ENCODE measurements at regions not wholly inside any gene's neighbourhood (a gene's known extent, or its start where the extent isn't known, plus 50 kb on each side); places are given as distances from the start of the nearest gene placed in this dataset.

DNA sequence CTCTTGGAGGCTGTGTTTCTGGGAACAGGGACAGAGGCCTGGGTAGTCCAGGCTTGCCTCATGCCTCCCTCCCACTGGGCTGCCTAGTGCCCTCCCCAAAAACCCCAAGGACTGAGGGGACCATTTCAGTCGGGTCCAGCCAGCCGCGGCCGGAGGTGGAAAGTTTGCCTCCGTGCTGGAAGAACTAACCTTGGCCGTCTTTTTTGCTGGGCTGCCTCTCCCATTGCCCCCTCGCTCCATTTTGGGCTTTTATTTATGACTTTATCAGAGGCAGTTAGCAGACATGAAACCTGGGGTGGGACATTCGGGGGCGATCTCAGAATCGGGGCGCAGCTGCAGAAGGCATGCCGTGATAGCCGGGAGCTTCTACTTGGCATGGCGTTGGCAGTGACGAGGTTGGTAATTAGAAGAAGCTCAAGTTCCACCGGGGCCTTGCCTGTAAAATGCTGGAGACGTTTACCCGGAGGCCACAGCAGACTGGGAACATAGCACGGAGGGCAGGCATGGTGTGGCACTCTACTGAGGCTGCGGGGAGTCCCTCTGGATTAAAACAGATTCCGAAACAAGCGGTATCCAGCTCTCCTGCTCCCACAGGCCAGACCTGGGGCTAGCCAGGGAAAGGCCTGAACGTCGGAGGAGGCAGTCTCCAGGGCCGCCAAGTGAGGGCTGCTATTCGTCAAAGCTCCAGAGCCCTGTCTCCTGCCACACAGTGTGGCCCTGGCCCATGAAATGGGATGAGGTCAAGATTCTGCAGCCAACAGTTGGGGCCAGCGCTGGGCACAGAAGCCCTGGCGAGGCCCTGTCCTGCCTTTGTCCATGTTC is 76.4 kb upstream of the PPARA start:
- no peaks in the 10 kb centered on the region for H3K36me3 ChIP-seq
- H3K27me3 ChIP-seq, result no peaks in the 10 kb centered on the region
- peak overlapping the region; percentile 63 to 91 for H3K4me3 ChIP-seq
- peak overlapping the region; percentile 91 to 99 (median 98) for H3K27ac ChIP-seq
- no peaks in the 10 kb centered on the region for H3K9me3 ChIP-seq
- ATAC-seq, result no peak
- peaks cover 0 to 64% (median 33%) of the 10 kb centered on the region in 3 donors for H3K4me1 ChIP-seq
- 10 to 13% methylated on average over 3 to 10 of the region's 28 CpGs for WGBS, 2 donors (ENCODE audit: low coverage in 1 of 2)
- TF ChIP-seq EP300 (IDR thresholded peaks at IDR 0.05) (no peak), POLR2A (IDR thresholded peaks at IDR 0.05) (peak; percentile 38 to 45), POLR2AphosphoS5 (IDR thresholded peaks at IDR 0.05) (peak; percentile 58)
- TF ChIP-seq, protein P1, sequence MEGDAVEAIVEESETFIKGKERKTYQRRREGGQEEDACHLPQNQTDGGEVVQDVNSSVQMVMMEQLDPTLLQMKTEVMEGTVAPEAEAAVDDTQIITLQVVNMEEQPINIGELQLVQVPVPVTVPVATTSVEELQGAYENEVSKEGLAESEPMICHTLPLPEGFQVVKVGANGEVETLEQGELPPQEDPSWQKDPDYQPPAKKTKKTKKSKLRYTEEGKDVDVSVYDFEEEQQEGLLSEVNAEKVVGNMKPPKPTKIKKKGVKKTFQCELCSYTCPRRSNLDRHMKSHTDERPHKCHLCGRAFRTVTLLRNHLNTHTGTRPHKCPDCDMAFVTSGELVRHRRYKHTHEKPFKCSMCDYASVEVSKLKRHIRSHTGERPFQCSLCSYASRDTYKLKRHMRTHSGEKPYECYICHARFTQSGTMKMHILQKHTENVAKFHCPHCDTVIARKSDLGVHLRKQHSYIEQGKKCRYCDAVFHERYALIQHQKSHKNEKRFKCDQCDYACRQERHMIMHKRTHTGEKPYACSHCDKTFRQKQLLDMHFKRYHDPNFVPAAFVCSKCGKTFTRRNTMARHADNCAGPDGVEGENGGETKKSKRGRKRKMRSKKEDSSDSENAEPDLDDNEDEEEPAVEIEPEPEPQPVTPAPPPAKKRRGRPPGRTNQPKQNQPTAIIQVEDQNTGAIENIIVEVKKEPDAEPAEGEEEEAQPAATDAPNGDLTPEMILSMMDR (IDR thresholded peaks at IDR 0.05), result no peak

DNA sequence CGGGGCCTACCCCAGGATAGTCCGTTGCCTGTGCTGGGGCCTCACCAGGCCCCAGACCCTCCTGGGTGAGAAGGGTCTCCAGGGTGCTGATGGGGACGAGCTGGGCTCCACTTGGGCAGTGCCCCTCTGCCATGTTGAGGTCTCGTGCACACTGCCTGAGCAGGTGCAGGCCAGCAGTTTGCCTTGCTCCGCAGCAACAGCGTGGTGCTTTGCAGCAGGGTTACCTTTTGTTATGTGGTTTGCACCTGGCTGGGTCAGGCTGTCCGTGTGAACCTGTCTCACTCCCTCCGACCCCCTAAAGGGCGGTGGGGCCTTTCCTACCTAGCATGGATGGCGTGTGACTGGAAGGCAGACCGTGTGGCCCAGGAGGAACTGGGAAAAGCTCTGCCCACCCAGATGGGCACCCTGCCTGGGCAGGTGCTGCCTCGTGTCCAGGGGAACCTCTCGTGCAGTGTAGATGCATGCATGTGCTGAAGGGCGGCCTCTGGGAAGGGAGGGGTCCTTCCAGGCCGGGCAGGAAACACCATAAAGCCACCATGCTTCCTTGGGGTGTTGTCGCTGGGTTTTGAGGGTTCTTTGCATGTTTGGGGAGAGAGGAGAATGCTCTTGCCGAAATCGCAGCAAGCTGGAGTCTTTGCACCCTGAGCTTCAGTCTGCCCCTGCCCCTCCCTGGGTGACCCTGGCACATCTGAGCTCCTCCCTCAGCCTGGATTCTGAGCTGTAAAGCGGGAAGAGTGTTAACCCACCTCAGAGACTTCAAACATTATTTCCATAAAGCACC is 75.4 kb upstream of the PPARA start:
- Histone ChIP-seq H3K36me3 (no peaks in the 10 kb centered on the region), H3K4me1 (peaks cover 0 to 65% (median 43%) of the 10 kb centered on the region in 3 donors), H3K27ac (peak overlapping the region; percentile 91 to 99 (median 98)), H3K9me3 (no peaks in the 10 kb centered on the region), H3K4me3 (peak overlapping the region; percentile 63 to 91), H3K27me3 (no peaks in the 10 kb centered on the region)
- TF ChIP-seq EP300 (IDR thresholded peaks at IDR 0.05), result no peak
- TF ChIP-seq POLR2AphosphoS5 (IDR thresholded peaks at IDR 0.05), result no peak
- no peak for TF ChIP-seq POLR2A (IDR thresholded peaks at IDR 0.05)
- ATAC-seq, result no peak
- WGBS, 2 donors (ENCODE audit: low coverage in 1 of 2), result 6 to 11% methylated on average over 5 of the region's 19 CpGs

DNA sequence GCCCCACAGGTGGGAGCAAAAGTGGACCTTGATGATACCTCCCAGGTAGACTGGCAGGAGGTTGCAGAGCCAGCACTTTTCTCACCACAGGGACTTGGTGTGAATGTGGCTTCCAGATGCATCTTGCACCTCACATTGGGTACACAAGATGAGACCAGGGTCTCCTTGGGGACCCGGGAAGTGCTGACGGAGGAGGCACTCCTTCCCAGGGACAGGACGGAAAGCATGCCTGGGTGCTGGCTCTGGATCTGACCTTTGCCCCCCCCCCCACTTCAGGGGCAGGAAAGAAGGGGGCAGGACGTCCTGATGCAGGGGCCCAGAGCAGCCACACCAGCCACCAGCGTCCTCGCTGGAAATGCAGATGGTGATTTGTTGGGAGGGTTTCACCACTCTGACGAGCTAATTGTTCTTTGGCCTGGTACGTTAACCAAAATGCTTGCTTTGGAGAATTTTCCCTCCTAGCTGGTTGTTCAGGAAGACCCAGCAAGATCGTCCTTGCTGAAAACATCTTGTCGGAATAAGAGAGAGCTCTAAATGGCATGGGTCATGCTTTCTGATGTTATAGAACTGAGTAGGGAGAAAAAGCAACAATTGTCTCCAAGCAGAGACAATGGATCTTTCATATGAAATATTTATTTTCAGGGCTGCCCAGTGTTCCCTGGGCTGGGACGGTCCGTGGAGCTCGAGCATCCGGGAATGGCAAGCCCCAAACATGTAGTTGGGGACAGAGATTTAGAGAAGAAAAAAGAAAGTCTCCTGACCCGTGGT is 74.4 kb upstream of the PPARA start:
- no peak for ATAC-seq
- Histone ChIP-seq H3K9me3 (no peaks in the 10 kb centered on the region), H3K36me3 (no peaks in the 10 kb centered on the region), H3K27ac (peak overlapping the region; percentile 91 to 99 (median 98)), H3K4me3 (peak overlapping the region; percentile 0 to 91), H3K27me3 (no peaks in the 10 kb centered on the region), H3K4me1 (peaks cover 0 to 75% (median 43%) of the 10 kb centered on the region in 3 donors)
- TF ChIP-seq, protein P1 (IDR thresholded peaks at IDR 0.05), result no peak
- TF ChIP-seq POLR2A (IDR thresholded peaks at IDR 0.05), result no peak
- no peak for TF ChIP-seq EP300 (IDR thresholded peaks at IDR 0.05)
- TF ChIP-seq POLR2AphosphoS5 (IDR thresholded peaks at IDR 0.05), result no peak
- 19 to 21% methylated on average over 3 to 5 of the region's 15 CpGs for WGBS, 2 donors (ENCODE audit: low coverage in 1 of 2)

DNA sequence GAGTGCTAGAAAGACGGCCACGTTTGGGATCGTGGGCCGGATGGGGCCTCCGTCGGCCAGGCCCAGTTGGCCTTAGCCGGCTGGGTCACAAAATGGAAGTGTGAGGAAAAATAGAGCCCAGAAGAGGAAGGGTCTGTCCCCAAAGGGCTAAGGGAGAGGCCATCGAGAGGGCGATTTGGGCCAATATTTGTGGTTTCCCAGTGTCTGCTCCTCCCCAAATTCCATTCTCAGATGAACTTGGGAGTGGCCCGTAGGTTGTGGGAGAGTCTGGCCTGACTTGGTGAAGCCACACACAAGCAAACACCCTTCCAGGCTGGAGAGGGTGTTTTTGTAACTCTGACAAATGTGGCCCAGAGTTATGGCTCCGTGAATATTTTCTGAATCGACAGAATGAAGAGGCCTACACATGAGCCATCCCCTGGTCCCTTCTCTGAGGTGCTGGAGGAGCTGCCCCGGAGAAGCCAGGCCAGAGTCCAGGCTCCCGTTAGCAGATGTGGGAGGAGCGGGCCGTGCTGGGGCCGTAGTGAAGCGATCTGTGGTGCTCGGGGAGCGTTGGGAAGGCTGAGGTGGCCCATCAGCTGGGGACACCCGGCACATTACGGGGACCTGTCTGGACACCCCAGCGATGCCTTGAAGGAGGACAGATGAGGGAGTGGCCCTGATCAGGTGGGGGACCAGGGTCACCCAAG is 73.5 kb upstream of the PPARA start:
- ATAC-seq, result peak; percentile 9
- peak overlapping the region; percentile 0 to 91 for H3K4me3 ChIP-seq
- no peaks in the 10 kb centered on the region for H3K36me3 ChIP-seq
- no peak for TF ChIP-seq EP300 (IDR thresholded peaks at IDR 0.05)
- TF ChIP-seq POLR2AphosphoS5 (IDR thresholded peaks at IDR 0.05), result peak; percentile 37
- TF ChIP-seq, protein P1 (IDR thresholded peaks at IDR 0.05), result no peak
- TF ChIP-seq POLR2A (IDR thresholded peaks at IDR 0.05), result peak in 1 of 2 donors; percentile 24
- peaks cover 0 to 84% (median 47%) of the 10 kb centered on the region in 3 donors for H3K4me1 ChIP-seq
- no peaks in the 10 kb centered on the region for H3K9me3 ChIP-seq
- H3K27me3 ChIP-seq, result no peaks in the 10 kb centered on the region
- peak overlapping the region; percentile 91 to 99 (median 98) for H3K27ac ChIP-seq
- WGBS, 2 donors (ENCODE audit: low coverage in 1 of 2), result 10 to 11% methylated on average over 4 to 11 of the region's 23 CpGs

Data from gastroesophageal sphincter (tissue), 4 donors.